ENCODE measurements at regions not wholly inside any gene's neighbourhood (a gene's known extent, or its start where the extent isn't known, plus 50 kb on each side); places are given as distances from the start of the nearest gene placed in this dataset.

- Histone ChIP-seq H3K4me3 (no peak overlapping the region), H3K36me3 (ENCODE audit: control insufficient read depth in 4 of 4, insufficient read depth in 4 of 4, low read length in 4 of 4) (no peaks in the 10 kb centered on the region), H3K4me1 (ENCODE audit: control insufficient read depth in 5 of 5, insufficient read depth in 5 of 5, low read length in 5 of 5) (no peaks in the 10 kb centered on the region), H3K9ac (ENCODE audit: insufficient read depth in 1 of 2, low read length in 2 of 2) (no peak overlapping the region), H3K9me3 (ENCODE audit: control insufficient read depth in 4 of 4, insufficient read depth in 3 of 4, low read length in 3 of 4) (peaks cover 0 to 7% (median 2%) of the 10 kb centered on the region in 4 donors), H3K27ac (ENCODE audit: low read depth in 1 of 2, low read length in 1 of 2) (no peak overlapping the region), H3K27me3 (ENCODE audit: control insufficient read depth in 3 of 3, insufficient read depth in 3 of 3, low read length in 2 of 3) (no peaks in the 10 kb centered on the region)
- ATAC-seq (ENCODE audit: insufficient read depth, low FRiP score) (no peak), DNase-seq (no peak)
- TF ChIP-seq, protein P1, sequence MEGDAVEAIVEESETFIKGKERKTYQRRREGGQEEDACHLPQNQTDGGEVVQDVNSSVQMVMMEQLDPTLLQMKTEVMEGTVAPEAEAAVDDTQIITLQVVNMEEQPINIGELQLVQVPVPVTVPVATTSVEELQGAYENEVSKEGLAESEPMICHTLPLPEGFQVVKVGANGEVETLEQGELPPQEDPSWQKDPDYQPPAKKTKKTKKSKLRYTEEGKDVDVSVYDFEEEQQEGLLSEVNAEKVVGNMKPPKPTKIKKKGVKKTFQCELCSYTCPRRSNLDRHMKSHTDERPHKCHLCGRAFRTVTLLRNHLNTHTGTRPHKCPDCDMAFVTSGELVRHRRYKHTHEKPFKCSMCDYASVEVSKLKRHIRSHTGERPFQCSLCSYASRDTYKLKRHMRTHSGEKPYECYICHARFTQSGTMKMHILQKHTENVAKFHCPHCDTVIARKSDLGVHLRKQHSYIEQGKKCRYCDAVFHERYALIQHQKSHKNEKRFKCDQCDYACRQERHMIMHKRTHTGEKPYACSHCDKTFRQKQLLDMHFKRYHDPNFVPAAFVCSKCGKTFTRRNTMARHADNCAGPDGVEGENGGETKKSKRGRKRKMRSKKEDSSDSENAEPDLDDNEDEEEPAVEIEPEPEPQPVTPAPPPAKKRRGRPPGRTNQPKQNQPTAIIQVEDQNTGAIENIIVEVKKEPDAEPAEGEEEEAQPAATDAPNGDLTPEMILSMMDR (IDR thresholded peaks at IDR 0.05; ENCODE audit: control extremely low read depth, extremely low read depth) = no peak
These were observed 975.5 kb downstream of the TMEM121 start for GRCh38 chr14:106501898-106502297.

DNA sequence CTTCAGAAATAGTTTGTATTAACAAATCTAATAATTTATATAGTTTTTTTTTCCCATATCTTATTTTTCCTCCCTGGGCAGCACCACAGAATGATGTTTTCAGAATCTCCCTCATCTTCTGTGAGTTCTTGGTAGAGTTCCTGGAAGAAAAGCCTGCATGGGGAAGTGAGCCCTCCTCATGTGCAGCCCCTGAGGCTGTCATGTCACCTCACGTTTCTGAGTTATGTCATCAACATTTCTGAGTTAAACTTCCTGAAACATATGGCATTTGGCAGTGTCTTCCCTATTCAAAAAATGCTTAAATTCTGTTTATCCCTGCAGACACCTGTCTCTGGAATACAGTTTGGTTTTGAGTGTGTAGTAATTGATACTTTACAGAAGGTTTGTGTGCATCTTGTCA is 979.0 kb downstream of the TMEM121 start:
- TF ChIP-seq, protein P1 (IDR thresholded peaks at IDR 0.05; ENCODE audit: control extremely low read depth, extremely low read depth) = no peak
- no peak for ATAC-seq (ENCODE audit: insufficient read depth, low FRiP score)
- WGBS, 2 donors = 7 to 16% methylated on average over 1 of the region's 1 CpG
- Histone ChIP-seq H3K9me3 (ENCODE audit: control insufficient read depth in 4 of 4, insufficient read depth in 3 of 4, low read length in 3 of 4) (peaks cover 0 to 7% (median 2%) of the 10 kb centered on the region in 4 donors), H3K4me1 (ENCODE audit: control insufficient read depth in 5 of 5, insufficient read depth in 5 of 5, low read length in 5 of 5) (no peaks in the 10 kb centered on the region), H3K27me3 (ENCODE audit: control insufficient read depth in 3 of 3, insufficient read depth in 3 of 3, low read length in 2 of 3) (no peaks in the 10 kb centered on the region), H3K36me3 (ENCODE audit: control insufficient read depth in 4 of 4, insufficient read depth in 4 of 4, low read length in 4 of 4) (no peaks in the 10 kb centered on the region), H3K27ac (ENCODE audit: low read depth in 1 of 2, low read length in 1 of 2) (no peak overlapping the region), H3K9ac (ENCODE audit: insufficient read depth in 1 of 2, low read length in 2 of 2) (no peak overlapping the region), H3K4me3 (no peak overlapping the region)
- DNase-seq = no peak

DNA sequence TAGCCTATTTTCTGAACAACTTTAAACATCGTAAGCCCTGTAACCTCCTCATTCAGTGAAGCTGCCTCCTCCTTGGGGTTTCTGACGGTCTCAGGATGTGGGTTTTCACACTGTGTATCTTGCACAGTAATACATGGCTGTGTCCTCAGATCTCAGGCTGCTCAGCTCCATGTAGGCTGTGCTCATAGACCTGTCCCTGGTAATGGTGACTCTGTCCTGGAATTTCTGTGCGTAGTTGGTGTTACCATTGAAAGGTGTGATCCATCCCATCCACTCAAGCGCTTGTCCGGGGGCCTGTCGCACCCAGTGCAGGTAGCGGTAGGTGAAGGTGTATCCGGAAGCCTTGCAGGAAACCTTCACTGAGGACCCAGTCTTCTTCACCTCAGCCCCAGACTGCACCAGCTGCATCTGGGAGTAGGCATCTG is 980.5 kb downstream of the TMEM121 start:
- WGBS, 2 donors = 71 to 77% methylated on average over 8 of the region's 8 CpGs
- no peak for ATAC-seq (ENCODE audit: insufficient read depth, low FRiP score)
- H3K36me3 ChIP-seq (ENCODE audit: control insufficient read depth in 4 of 4, insufficient read depth in 4 of 4, low read length in 4 of 4) = no peaks in the 10 kb centered on the region
- H3K27me3 ChIP-seq (ENCODE audit: control insufficient read depth in 3 of 3, insufficient read depth in 3 of 3, low read length in 2 of 3) = no peaks in the 10 kb centered on the region
- H3K4me1 ChIP-seq (ENCODE audit: control insufficient read depth in 5 of 5, insufficient read depth in 5 of 5, low read length in 5 of 5) = no peaks in the 10 kb centered on the region
- no peak overlapping the region for H3K27ac ChIP-seq (ENCODE audit: low read depth in 1 of 2, low read length in 1 of 2)
- H3K9me3 ChIP-seq (ENCODE audit: control insufficient read depth in 4 of 4, insufficient read depth in 3 of 4, low read length in 3 of 4) = peaks cover 0 to 7% (median 4%) of the 10 kb centered on the region in 4 donors
- no peak overlapping the region for H3K4me3 ChIP-seq
- TF ChIP-seq, protein P1 (IDR thresholded peaks at IDR 0.05; ENCODE audit: control extremely low read depth, extremely low read depth) = no peak
- no peak overlapping the region for H3K9ac ChIP-seq (ENCODE audit: insufficient read depth in 1 of 2, low read length in 2 of 2)
- DNase-seq = no peak

DNA sequence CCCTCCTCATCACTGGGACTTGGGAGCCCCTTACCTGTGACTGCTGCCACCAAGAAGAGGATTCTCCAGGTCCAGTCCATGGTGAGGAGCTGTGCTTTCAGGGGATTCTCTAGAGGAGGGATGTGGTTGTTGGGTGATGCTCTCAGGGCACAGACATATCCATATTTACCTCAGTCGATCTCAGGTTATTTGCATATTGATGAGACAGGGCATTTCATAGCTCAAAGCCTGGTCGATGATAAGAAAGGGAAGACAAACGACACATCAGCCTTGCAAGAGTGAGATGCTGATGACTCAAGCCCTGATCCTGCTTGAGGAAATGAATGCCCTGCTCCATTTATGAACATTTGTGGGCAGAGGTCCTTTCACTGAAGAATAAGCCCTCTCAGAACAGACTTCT is 981.0 kb downstream of the TMEM121 start:
- no peak overlapping the region for H3K27ac ChIP-seq (ENCODE audit: low read depth in 1 of 2, low read length in 1 of 2)
- no peak overlapping the region for H3K9ac ChIP-seq (ENCODE audit: insufficient read depth in 1 of 2, low read length in 2 of 2)
- H3K36me3 ChIP-seq (ENCODE audit: control insufficient read depth in 4 of 4, insufficient read depth in 4 of 4, low read length in 4 of 4) = no peaks in the 10 kb centered on the region
- TF ChIP-seq, protein P1 (IDR thresholded peaks at IDR 0.05; ENCODE audit: control extremely low read depth, extremely low read depth) = no peak
- DNase-seq (no peak), ATAC-seq (ENCODE audit: insufficient read depth, low FRiP score) (no peak)
- 61 to 62% methylated on average over 3 of the region's 3 CpGs for WGBS, 2 donors
- H3K27me3 ChIP-seq (ENCODE audit: control insufficient read depth in 3 of 3, insufficient read depth in 3 of 3, low read length in 2 of 3) = no peaks in the 10 kb centered on the region
- H3K9me3 ChIP-seq (ENCODE audit: control insufficient read depth in 4 of 4, insufficient read depth in 3 of 4, low read length in 3 of 4) = peaks cover 0 to 7% (median 4%) of the 10 kb centered on the region in 4 donors
- no peak overlapping the region for H3K4me3 ChIP-seq
- no peaks in the 10 kb centered on the region for H3K4me1 ChIP-seq (ENCODE audit: control insufficient read depth in 5 of 5, insufficient read depth in 5 of 5, low read length in 5 of 5)
